Embryonic facial prominence (tissue), 1 donor: ENCODE measurements at regions not wholly inside any gene's neighbourhood (a gene's known extent, or its start where the extent isn't known, plus 50 kb on each side); places are given as distances from the start of the nearest gene placed in this dataset.
"Not testable (repeated sequence)": the region's sequence is repeated elsewhere in the genome, so short reads cannot be mapped to it uniquely, and the experiment has no call there.

Experiments used
- DNase-seq: peaks from one replicate; pipeline ENCODE4 v3.0.0-alpha.2; 2016; ENCODE audit errors: extremely low spot score

DNA sequence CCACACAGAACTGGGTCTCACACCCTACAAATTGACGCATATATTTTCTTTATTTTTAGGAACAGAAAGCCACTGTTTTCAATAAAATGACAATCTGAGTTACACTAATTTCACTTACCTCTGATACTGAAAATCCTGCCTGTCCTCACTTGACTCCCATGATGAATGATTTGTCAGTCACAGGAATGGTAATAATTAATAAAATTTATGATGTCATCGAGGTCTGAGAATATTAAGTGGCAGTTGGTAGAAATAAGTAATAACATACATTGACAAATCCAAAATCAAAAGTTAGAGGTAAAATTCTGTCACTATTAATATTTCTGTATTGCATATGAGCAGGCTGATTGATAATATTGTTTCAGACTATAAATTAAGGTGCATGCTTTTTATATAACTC lies 418.7 kb upstream of the RGS18 start:
- no peak for DNase-seq

DNA sequence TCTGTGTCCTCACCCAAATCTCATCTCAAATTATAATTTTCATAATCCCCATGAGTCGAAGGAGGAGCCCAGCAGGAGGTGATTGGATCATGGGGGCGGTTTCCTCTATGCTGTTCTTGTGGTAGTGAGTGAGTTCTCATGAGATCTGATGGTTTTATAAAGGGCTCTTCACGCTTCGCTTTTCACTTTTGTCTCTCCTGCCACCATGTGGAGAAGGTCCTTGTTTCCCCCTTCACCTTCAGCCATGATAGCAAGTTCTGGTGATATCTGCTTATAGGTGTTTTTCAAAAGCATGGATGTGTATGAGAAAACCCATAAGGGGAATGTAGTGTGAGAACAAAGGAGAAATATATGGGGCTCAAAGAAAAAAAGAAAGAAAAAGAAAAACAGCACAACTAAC lies 405.9 kb upstream of the RGS18 start:
- DNase-seq: no peak

DNA sequence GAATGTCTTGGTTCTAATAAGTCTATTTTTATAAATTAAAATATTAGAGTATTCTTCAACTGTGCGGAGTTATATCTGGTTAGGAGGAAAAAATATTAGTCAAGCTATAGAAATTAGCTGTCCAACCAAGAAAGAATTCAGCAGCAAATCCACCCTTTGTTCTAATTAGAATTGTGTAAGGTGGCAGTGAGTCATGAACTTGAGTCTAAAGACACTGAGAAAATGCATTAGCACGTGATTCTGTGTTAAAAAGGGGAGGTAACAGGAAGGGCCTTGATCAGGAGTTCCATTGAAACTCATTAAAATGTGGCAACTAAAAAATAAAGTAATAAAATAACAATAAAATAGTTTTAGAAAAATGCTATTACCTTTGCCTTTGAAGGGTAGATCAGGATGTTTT lies 398.2 kb upstream of the RGS18 start:
- DNase-seq: no peak

DNA sequence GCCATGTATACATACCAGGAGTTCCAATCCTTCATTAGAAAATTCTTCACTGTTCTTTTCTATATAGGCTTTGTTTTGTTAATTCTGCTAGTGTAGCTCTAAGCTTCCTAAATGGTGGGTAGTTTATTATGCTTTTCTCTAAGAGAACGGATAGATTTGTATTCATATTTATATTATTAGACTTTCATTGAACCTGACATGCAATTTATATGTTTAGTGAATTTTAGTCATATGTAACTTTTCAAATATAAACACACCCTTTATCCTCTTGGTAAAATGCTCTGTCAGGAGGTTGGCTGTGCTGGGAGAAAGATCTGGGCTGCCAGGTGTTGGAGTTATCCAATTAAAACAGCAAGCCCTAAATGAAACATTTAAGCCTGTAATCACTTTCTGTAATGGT lies 369.7 kb upstream of the RGS18 start:
- no peak for DNase-seq

DNA sequence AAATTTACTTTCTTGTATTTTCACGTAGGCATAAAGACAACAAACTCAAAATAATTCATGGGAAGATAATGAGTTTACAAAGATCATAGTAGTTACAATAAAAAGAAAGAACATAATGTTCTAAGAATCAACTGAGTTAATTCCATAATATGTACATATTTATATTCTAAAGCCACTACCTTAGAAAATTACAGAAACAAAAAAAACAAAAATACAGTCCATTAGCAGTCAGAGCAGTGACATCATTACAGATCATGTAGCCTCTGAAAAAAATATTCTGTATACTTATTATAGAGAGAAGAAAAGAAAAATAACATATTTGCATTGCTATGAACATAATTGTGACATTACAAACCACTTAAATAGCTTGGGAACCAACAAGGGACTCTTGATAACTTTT lies 360.1 kb upstream of the RGS18 start:
- no peak for DNase-seq

DNA sequence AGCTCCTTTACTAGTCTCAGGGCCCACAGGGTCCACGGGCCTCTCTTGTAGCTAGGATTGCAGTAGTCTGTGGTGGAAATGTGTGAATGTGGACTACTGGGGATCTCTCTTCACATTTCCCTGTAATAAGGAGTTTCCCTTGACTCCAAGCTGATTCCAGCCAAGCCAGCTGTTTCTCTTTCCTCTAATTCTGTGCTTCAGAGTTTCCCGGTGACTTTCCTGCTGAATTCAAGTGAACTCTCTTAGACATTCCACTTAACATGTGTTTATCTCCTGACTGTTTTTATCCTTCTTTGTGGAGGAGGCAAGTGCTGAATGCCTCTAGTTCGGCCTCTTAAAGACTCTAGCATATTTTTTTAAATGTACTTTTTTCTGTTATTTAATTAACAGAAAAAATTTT lies 354.0 kb upstream of the RGS18 start:
- DNase-seq: no peak

DNA sequence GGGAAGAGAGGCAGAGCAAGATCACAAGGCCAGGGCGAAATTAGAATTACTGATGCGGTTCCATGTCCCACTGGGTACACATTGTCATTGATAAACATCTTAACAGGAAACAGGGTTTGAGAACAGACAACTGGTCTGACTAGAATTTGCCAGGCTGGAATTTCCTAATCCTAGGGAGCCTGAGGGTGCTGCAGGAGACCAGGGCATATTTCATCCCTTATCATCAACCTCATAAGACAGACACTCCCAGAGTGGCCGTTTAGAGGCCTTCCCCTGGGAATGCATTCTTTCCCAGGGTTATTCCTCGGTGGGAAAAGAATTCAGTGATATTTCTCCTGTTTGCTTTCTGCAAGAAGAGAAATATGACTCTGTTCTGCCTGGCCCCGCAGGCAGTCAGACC lies 344.7 kb upstream of the RGS18 start:
- not testable (repeated sequence) for DNase-seq

DNA sequence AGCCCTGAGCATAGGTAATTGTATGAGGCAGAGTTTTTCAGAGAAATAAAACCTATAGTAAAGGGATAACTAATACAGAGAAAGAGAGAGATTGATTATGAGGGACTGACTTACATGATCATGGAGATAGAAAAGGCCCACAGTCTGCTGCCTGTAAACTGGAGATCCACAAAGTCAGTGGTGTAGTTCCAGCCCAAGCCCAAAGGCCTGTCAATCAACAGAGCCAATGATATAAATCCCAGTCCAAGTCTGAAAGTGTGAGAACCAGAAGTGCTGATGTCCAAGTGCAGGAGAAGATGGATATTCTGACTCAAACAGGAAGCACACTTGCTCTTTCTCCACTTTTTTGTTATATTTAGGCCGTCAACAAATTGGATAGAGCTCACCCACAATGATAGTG lies 340.1 kb upstream of the RGS18 start:
- DNase-seq: no peak

DNA sequence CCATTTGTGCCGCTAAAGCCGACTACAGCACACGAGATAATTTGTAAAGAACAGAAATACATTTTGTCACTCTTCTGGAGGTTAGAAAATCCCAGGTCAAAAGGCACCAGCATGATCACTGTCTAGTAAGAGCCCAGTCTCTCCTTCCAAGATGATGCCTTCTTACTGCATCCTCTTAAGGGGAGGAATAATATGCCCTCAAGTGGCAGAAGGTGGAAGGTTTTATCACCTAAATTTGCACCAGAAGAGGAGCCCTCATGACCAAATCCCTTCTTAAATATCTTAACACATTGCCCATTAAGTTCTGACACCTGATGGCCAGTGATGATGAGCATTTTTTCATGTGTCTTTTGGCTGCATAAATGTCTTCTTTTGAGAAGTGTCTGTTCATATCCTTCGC lies 326.7 kb upstream of the RGS18 start:
- DNase-seq: no peak

DNA sequence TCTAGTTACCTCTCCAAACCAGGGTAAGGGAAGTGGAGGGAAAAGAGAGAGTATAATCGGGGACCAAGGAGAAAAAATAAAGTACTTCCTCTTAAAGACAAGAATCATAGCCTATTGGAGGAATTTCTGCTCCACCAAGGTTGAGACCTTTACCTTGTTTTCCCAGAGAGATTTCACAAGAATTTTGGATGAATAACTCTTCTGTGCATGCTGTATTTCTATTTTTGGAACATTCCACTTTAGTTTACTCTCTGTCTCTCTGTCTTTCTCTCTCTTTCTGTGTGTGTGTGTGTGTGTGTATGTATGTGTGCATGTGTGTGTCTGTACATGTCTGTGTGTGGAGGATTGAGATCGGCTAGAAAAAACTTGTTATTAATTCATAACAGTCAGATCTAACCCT lies 318.4 kb upstream of the RGS18 start:
- no peak for DNase-seq

DNA sequence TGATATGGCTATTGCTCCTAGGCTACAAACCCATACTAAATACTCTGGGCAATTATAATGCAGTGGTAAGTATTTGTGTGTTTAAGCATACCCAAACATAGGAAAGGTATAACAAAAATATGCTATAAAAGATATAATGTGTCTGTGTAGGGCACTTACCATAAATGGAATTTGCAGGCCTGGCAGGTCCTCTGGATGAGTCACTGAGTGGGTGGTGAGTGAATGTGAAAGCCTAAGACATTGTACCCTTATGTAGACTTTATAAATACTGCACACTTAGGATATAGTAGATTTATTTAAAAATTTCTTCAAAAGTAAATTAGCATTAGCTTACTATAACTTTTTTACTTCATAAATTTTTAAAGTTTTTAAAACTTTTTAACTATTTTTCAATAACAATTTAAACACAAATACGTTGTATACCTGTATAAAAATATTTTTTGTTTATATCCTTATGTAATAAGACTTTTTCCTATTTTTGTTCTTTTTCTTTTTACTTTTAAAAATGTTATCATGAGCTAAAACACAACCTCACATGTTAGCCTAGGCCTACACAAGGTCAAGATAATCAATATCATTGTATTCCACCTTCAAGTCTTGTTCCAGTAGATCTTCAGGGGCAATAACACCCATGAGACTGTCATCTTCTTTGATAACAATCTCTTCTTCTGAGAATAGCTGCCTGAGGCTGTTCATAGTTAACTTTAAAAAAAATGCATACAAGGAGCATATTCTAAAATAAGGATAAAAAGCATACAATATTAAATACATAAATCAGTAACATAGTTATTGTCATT lies 306.3 kb upstream of the RGS18 start:
- no peak for DNase-seq

DNA sequence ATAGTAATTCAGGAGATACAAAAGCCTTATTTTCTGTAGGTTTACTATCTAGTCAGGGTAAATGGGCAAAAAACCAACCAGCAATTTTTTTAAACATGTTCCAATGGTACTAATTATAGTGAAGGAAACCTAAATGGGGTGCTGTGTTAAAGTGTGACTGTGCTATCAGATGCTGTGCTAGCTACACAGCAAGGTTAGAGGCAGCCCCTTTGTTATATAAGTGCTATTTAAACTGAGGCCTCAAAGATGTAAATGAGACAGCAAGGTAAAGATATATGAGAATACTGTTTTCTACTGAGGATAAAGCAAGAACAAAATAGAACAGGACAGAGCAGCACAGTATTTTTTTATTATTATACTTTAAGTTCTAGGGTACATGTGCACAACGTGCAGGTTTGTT lies 305.4 kb upstream of the RGS18 start:
- DNase-seq: no peak

DNA sequence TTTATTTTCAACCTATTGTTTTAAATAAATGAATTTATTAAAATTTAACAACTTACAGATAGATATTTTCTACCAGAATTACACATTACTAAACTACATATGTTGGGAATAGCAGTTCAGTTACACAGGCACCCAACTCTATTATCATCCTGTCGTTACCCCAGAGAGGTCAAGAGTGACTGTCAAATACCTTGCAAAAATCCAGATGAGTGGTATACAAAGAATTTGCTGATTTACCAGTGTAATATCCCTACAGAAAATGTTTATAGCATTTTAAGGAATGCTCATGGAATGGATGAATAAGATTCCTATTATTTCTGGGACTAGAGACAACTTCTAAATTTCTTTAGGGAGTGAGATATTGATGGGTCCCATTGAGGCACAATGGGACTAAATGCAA lies 300.7 kb upstream of the RGS18 start:
- no peak for DNase-seq

DNA sequence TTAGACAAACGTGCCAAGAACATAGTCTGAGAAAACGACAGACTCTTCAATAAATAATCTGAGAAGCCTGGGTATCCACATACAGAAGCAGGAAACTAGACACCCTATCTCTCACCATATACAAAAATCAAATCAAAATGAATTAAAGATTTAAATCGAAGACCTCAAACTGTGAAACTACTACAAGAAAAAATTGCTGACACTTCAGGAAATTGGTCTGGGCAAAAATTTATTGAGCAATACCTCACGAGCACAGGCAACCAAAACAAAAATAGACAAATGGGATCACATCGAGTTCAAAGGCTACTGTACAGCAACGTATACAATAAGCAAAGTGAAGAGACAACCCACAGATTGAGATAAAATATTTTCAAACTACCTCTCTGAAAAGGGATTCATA lies 292.8 kb upstream of the RGS18 start:
- no peak for DNase-seq

DNA sequence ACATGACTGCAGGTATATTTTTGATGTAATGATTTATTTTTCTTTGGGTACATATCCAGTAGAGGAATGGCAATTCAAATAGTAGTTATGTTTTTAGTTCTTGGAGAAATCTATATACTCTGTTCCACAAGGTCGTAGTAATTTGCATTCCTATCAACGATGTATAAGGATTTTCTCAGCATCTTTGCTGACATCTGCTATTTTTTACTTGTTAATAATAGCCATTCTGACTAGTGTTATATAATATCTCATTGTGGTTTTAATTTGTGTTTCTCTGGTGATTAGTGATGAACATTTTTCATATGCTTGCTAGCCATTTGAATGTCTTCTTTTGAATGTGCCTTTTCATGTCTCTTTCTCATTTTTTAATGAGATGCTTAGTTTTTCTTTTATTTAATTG lies 292.1 kb upstream of the RGS18 start:
- no peak for DNase-seq

DNA sequence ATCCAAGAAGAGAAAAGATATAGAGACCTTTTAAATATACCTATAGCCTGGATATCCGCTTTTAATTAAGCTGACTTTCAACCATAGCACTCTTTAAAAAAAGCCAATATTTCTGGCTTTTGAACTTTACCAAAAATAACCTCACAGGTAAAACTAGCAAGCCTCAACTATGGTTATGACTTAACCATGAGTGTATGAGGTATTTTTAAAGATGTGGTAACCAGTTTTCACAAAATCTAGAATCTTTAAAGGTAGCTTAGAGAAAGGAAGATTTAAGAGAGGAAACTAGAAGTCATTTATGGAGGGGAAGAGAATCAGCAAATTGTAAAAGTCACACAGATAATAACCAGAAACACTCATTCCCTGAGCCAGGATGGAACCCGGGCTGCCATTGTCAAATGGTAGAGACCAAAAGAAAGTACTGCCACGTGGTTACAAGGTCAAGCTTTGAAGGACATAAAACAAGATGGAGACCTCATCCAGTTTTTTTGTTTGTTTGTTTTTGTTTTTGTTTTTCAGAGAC lies 288.4 kb upstream of the RGS18 start:
- no peak for DNase-seq

DNA sequence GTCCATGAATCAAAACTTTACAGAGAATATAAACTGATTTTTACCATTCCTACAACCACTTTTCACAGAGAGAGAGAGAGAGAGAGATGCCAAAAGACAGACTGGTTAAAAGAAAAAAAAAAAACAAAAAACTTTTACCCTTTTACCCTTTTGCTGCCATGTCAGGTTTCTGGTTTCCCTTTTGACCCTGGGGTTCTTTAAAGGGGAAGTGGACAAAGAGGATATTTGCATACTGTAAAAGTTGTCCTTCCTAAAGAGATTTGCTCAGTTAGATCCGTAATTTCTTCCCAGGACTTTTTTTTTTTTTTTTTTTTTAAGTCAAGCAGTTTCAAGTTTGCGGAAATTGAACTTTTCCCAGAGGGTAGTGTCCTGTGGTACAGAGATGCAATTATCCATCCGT lies 287.8 kb upstream of the RGS18 start:
- DNase-seq: no peak

DNA sequence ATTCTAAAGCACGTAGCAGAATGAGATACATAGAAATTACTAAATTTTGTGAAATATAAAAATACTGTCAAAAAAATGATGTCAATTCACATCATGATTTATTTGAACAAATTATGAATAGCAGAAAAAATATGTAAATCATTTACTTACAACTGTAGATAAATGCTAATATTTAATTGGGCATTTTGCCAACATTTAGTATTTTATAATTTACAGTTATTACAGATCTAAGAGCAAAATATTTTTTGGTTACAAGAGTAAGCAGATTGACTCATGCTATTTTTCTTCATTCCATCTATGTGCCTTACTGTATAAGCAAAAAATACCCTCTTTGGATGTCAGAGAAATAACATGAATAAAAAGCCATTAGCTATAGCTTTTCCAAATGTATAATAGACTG lies 282.3 kb upstream of the RGS18 start:
- no peak for DNase-seq

DNA sequence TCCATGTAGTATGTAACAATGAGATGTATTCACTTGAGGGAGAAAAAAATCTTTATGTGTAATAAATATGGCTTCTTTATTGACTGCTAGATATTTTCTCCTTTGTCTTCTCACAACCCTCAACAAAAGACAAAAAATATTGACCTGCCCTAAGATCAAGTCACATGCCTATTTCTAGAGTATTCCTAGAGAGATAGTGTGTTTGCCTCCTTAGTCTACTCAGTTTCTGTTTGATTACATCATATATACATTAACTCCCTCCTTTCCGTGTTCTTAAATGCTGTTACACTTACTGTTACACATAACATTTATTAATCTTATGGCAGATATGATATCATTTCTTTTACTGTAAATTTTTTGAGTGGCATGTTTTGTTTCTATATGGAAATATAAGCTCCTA lies 281.6 kb upstream of the RGS18 start:
- DNase-seq: no peak

DNA sequence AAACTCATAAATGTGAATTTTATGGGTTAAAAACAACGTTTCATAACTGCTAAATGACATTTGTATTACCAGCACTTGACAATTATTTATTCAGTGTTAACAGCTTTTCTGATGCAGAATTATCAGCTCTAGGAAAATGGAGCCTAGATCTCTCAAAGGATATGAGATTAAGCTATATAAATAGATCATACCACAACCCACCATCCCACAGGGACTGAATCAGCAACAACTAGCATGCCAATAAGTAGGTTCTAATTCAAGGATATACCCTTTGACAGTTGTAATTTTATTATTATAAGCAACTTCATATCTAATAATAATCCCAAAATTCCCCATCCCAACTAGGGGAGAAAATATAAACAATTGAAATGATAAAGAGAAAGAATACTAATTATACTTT lies 275.4 kb upstream of the RGS18 start:
- DNase-seq: no peak

DNA sequence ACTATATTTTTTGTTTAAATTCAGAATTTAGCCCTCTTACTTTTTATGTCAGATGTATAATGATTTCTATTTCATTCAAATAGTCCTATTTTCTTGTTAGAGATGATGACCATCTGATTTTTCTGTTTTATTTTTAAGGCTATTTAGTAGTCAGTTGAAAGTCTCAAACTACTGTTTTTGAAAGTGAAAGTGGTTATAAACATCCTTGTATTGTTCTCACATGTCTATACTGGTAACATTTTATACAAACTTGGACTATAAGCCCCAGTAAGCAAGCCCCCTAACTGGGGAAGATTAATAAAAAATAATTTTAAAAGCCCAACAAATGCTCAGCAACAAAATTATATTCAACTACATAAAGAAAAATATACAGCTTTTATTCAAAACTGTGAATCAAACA lies 271.3 kb upstream of the RGS18 start:
- DNase-seq: no peak

DNA sequence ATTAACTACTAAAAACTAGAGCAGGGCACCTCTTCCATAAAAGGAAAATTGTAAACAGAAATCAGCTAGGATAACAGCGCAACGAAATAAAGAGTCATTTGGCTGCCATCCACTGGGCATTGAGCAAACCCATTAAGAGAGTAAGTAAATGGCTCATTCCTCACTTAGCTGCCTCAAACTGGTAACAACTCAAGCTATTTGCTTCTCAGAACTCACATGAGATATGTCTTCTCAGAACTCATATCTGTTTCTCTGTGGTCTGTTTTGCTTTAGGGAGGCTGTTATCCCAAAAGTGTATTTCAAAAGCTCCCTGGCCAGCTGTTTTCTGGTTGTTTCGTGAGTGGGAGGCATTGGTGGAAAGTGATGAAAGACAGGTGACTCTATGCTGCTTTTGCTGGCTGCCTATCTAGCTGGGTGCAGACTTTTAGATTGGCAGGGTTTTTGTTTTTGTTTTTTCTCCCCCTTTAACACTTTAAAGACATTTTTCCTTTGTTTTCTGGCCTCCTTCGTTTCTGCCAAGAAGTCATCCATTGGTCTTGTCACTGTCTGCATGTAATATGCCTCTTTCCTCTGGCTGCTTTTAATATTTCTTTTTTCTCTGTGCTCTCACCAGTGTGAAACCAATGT lies 269.2 kb upstream of the RGS18 start:
- DNase-seq: no peak

DNA sequence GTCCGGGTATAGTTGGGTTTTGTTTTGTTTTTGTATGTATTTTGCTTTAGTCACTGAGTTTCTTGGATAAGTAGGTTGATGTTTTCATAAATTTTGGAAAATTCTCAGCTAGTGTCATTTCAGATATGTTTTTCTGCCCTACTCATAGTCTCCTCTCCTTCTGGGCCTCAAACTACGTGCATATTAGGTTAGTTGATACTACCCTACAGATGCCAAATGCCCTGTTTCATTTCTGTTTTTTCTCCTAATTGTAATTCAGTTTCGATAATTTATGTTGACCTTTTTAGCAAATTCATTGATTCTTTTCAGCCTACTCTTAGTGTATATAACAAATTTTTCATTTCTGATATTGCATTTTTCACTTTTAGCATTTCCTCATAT lies 268.6 kb upstream of the RGS18 start:
- DNase-seq: no peak
